HG03469 (cell line): ENCODE measurements at regions not wholly inside any gene's neighbourhood (a gene's known extent, or its start where the extent isn't known, plus 50 kb on each side); places are given as distances from the start of the nearest gene placed in this dataset.

ENCODE experiments used
- ATAC-seq: cut with Tn5 transposase; IDR thresholded peaks from one replicate; pipeline ENCODE4 v1.9.1; 2021; ENCODE audit warnings: mild to moderate bottlenecking, moderate library complexity, moderate number of reproducible peaks; ENCODE audit not compliant: unreplicated experiment

DNA sequence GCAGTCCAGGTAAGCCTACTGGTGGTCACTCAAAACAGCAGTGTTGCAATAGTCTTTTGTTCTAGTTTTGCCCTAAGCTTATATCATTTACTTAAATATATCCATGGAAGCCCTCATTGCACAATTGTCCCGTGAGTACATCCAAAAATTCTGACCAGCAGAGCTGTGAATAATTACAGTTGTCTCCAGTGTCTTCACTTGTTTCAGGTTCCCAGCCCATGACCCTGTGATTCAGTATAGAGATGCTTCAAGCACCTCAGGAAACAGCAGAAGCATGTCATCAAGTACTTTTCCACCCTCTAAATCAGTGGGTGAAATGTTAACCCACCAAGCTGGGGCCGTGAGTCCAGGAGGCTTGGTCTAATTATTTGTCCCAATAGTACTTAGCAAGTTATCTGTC is 214.9 kb upstream of the RPS6KA3 start:
- ATAC-seq = no peak

DNA sequence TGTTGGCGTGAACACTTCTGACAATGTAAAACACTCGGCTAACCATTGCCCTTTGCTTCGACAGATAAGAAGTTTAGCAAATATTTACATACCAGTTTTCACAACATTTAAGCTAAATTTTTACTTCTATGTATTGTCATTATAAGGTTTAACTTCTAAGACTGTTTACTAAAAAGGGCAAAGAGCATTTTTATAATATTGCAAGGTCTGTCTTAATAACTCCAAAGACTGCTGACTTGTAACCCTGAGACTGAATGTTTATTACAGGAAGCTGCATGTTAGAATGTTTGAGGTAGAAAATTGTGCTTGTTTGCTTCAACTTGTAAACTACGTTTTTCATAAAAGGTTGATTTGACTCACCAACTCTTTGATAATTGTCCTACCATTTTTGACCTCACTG is 213.2 kb upstream of the RPS6KA3 start:
- no peak for ATAC-seq

DNA sequence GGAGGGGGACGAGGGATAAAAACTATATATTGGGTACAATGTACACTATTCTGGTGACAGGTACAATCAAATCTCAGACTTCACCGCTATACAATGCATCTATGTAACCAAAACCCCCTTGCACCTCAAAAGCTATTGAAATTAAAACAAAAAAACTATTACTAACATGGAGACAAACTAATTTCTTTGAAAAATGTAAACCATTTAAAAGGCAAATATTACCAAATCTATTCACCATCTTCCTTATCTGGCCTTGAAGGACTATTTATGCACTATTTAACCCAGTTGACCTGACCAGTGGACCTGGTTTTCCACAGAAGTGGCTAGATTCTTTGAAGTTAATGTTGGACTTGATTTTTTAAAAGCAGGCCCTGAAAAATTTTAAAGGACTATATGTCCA is 212.3 kb upstream of the RPS6KA3 start:
- no peak for ATAC-seq

DNA sequence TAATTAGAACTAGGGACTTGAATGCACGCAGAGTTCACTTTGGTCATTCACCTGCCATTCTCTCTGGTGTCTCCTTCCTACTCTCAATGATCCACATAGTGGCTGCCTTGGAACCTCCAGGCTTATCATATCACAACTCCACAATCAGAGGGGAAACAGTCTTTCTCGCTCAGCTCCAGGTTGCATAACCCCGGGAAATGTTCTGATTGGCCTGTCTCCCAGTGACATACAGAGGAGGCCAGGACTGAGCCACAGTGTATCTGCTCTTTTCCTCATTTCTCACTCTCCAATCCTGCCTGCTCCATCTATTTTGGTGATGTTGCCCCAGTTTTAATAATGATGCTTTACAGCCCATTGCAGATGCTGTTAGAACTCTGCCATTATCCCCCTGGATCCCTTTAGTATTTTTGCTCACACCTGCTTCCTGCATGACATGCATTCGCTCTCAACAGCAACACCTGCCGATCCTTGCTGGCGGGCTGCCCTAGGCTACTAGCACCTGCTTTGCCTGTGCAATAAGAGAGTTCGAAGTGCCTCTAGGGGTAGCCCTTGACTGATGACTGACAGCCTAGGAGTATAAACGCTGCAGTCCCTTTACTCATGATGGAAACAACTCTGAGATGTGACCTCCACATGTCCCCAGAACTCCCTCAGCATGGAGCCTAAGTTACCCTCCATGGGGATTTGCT is 211.3 kb upstream of the RPS6KA3 start:
- no peak for ATAC-seq

DNA sequence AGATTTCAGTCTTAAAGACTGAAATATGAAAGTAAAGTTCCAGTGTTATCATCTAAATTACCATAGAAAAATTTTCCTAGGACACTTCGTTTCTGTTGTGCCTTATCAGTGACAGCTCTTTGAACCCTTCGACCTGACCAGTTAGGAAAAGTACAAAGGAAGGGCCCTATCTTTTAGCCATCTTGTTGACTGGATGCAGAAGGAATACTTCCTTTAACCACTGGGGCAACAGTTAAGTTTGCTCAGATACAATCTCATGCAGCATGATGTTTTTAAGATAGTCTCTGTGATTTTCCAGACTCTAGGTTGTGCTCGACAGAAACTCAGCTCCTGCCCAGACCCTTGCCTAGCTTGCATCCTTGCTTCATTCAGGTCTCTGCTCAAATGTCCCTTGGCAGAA is 210.5 kb upstream of the RPS6KA3 start:
- no peak for ATAC-seq

DNA sequence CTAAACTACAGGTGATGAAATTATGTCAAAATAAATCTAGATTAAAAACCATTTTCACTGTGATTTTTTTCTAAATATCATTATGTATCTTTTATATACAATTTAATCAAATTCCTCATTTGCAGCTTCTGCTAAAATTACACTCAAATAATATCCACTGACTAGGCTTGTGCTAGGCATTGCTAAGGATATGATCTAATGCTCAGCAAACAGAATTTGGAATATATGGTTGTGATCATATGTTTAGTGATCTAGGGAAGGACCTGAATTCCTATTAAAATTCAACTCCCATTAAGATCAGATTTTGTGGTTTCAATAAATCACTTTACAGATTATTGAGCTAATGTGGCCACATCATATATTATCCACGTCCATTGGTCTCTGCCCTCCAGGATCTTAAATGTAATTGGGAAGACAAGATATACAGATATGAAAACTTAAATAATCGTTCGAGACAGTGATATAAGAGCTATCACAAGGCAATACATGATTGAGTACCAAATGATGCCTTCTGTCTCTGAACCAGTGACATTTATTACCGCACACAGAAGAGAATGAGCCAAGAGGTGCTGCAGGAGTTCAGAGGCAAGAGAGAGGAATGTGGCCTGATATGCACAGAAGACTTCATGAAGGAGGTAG is 206.0 kb upstream of the RPS6KA3 start:
- ATAC-seq = no peak

DNA sequence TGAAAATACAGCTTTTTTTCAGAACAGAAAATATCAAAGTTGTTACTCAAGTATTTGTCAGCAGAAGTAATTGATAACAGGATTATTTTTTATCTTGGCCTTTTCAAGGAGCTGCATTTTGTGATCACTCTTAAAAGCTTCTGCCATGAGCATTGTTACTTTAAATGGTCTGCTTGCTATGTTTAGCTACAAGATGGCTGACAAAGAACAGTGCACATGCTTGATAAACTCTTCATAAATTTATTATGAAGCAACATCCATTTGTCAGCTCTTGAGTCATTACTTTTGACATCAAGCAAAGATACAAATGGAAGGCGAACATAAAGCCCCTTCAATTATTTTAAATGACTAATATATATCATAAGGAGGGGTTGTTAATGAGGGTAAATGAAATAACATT is 205.4 kb upstream of the RPS6KA3 start:
- no peak for ATAC-seq

DNA sequence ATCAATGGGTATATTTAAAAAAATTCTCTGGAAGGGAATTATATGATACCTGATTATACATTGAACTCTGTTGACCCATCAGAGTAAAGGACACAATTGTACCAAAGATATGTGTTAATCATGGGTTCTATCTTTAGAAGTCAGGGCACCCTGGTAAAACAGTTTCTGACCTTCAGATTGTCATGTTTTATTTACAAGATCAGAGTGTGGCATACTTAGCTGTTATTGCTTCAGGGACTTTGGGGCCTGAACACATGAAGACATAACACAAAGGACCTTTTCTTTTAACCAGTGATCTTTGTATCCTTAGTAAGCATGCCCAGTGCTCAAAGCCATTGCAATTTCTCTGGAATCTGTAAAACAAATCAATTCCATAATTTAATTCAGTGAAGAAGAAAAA is 204.8 kb upstream of the RPS6KA3 start:
- no peak for ATAC-seq

DNA sequence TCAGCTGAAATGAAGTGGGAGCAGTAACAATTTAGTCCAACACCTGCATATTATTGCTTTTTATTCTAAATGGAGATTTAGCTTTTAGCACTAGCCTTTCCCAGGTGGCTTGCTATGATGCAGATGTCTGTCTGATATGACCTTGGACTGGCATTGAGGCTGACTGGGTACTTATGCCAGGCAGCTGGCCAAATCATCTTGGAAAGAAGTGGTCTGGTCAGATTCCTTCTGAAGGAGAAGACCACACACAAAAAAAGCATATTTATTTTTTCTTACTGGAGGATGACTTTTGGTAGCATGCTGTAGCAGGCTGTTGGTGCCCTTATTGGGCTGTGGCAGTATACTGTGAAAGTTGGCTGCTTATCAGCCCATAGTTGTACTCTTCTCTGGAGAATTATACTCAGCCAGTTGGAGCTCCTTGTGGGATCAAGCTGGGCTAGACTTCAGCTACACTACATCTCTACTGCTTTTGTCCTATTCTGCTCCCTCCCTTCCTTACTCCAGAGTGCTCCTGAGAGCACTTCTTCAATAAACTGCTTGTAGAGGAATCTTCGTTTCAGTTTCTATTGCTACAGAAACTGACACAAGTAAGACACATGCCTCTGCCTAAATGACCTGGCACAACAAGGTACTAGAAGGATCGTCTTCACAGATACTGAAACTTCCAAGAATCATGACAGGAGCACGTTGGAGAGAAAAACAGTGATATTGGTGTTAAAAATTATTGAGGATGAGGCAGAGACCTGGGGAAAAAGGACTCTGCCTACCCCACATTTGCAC is 196.8 kb upstream of the RPS6KA3 start:
- ATAC-seq = no peak

DNA sequence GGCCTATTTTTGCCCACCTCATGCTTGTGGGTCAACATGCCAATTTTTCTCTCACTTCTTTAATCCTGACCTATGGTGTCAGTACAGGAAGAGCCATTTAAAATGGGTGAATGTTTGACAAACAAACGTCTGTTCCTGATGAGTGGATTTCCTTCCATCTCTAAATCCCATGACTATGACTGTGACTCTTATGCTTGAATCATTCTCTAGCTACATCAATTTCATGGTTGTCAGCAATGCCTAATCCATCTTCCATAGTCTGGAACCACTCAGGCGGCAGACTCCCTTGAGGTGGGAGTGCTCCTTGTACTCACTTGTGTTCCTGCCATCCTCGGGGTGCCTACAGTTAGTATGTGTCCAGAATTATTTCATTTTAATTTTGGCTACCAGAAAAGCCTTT is 194.9 kb upstream of the RPS6KA3 start:
- ATAC-seq = no peak

DNA sequence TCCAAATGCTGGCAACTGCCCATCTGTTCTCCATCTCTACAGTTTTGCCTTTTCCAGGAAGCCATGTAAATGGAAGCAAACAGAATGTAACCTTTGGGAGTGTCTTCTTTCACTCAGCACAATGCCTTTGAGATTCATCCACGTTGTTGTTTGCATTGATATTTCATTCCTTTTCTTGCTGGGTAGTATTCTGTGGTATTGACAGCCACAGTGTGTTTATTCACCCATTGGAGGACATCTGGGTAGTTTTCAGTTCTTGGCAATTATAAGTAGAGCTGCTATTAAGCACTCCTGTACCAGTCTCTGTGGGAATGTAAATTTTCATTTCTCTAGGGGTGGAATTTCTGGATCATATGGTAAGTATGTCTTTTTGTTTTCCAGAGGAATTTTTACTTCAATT is 194.3 kb upstream of the RPS6KA3 start:
- ATAC-seq = no peak

DNA sequence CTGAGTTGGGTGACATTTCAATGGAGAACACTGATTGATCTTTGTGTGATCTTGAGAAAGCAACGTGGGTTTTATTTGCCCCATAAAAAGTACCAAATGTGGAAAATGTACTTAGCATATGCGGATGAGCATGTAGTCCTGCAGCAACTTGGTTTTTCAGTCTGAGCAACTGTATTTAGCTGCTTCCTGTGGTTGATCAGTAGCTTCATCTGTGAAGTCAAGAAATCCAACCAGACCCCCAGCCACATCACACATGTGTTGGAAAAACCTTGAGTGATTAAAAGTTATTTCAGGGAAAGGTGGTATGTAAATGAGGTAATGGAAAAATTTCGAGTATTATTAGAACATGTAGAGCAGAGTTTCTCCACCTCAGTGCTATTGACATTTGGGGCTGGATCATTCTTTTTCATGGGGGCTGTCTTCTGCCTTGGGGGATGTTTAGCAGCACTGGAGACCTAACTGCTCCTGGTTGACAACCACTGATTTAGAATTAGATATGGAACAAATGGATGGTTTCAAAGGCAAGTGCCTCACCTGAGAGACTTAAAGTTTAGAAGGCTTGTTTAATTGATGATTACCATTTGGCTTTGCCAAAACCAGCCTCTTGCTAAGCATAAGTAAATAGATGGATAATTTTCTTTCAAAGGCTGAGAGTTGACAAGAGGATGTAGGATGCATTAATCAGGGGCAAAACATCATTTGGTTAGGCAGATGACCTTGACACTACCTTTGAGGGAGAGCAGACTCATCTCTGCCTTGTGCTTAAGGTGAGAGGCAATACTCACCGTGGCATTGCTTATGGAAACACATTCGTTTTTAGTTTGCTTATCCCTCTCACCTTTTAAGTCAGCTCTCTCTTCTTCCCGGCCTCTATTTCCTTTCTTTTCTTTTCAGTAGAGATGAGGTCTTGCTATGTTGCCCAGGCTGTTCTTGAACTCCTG is 193.0 kb upstream of the RPS6KA3 start:
- no peak for ATAC-seq

DNA sequence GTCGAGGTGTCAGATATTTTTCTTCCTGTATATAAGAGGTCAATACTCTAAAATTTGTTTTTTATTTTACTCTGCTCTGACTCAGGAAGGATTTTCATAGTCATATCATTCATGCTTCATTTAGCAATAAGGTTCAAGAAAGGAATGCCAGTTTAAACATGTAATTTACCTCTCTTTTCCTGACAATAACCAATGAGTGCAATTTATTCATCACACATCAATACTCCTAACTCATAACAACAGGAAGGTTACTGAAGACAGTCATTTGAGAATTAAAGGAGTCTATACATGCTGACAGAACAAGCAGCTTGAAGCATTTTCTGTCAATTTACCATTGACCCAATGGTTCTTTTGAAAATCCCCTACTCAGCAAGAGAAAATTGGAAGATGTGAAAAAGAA is 190.3 kb upstream of the RPS6KA3 start:
- ATAC-seq = no peak

DNA sequence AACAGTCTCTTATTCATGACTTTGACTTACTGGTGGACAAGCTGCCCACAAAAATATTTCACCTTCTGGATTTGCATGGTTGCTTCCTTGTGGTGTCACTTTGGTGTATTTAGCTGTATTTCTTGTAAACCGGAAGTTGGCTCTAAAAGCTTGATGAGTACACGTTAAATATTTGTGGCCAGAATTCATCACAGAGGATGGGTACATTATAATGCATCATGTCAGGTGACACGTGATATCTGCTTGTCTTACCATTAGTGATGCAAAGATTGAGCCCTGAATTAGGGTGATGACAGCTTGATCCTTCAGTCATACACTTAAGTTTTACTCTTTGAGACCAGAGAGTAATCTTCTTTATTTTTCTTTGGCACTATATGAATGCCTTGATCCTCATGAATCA is 188.3 kb upstream of the RPS6KA3 start:
- no peak for ATAC-seq

DNA sequence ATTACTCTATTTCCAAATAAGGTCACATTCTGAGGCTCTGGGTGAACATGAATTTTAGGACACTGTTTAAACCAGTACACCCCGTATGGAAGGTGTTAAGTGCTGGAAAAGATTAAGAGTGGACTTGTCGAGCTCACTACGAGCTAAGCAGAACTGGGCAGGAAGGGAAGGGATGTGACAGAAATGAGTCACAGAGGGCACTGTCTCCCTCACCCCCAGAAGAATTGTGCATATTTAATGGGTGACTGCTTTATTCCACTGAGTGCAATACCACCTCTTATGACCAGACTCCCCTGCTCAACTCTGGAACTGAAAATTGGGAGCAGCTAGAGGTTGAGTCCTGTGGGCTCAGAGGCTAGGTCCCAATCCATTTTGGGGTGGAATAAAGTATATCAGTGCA is 187.4 kb upstream of the RPS6KA3 start:
- no peak for ATAC-seq

DNA sequence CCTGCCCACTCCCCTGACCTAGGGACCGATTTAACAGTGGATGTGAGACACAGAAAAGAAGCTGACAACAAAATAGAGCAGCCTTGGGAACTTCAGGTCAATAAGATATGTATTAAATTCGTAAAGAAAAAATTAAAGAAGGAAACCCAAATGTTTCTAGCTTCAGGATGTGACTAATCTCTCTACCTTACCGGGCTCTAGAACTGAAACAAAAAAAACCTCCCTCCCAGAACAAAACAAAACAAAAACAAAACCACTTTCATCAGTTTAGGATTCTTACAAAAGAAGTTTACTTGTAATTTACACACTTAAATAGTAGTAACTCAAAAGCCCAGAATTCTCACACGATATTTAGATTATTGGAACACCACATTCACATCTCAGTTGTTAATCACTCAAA is 185.8 kb upstream of the RPS6KA3 start:
- no peak for ATAC-seq

DNA sequence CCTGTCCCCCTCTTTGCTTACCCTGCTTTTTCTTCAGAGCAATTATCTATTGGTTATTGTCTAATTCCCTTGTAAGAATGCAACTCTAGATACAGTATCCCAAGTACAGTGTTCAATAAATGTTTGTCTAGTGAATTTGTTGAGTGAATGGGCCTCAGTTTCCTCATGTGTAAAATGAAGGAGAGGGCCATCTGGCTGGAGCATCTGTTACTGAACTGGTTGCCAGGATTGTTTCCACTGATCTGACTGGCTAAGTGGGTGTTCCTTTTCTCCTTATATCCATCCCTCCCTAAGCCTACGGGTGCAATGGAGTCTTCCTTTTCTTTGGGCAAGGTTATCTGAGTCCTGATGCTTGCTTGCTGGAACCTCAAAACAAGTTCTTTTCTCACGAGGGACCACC is 185.2 kb upstream of the RPS6KA3 start:
- ATAC-seq = no peak

DNA sequence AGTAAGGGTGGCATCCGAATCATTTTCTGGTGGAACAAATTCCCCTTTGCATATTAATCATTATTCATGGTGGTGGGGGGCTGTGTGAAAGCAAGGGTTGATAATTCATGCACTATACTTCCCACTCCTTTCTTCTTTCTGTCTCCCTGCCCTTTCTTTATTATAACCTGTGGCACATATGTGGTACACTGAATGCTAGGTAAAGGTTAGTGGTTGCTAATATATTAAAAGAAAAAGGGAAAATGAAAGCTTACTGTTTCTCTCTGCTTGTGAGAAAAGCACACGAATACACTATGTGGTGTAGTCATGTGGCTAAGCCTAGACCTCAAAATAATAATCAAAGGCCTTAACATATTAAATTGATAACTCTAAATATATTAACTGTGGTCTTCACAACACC is 178.4 kb upstream of the RPS6KA3 start:
- ATAC-seq = no peak

DNA sequence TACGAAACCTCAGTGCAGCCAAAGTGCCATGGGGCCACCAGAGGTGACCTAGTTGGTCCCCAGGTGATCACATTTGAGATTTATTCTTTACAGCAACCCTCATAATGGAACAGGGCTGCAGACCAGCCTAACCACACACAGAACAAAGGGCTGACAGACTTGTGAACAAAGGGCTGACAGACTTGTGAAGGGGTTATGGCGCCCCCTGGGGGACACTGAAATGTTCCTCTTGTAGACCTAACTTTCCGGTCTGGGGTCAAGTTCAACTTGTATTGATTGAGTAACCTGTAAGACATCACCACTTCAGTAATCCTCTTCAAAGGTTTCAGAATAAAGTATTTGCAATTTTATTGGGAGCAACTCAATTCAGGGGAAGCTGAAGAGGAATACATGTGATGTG is 175.9 kb upstream of the RPS6KA3 start:
- ATAC-seq = no peak

DNA sequence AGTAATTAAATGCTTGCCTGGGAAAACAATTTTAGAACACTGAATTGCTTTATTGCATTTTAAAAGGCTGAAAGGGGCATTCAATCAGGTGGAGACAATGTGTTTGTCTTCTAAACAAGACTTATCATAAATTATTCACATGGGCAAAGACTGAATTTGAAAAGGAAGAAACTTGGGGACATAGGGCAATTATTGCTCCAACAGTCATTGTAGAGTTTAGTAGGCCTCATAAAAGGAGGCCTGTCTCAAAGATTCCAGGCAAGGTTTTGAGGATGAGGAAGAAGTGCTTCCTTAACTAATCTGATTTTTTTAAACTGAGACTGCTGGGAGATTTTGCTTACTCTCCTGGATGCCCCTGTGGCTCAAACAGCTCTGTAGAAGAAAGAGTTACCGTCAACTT is 174.4 kb upstream of the RPS6KA3 start:
- no peak for ATAC-seq

DNA sequence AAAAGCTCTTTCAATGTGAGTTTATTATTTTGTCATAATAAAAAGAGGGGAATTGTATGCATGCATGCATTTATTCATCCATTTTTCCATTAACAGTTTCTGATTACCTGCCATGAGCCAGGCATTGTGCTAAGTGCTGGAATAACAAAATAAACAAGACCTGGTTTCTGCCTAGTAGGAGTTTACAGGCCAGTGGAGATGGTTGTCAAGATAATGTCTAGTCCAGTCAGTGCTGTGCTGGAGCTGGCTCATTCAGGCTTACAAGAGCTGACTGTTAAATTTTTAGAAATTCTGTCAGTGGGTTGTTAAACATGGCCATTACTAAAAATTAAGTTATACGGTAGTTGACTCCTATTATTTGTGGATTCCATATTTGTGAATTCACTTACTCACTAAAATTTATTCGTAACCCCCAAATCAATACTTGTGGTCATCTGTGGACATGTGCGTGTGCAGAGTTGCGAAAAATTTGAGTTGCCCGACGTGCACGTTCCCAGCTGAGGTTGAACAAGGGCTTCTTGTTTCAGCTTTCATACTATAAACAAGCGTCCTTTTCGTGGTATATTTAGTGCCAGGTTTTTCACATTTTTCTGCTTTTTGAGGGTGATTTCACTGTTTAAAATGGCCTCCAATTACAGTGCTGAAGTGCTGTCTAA is 172.3 kb upstream of the RPS6KA3 start:
- ATAC-seq = no peak
